Superior temporal gyrus (tissue), 1 donor: ENCODE measurements at regions not wholly inside any gene's neighbourhood (a gene's known extent, or its start where the extent isn't known, plus 50 kb on each side); places are given as distances from the start of the nearest gene placed in this dataset.
"Not testable (repeated sequence)": the region's sequence is repeated elsewhere in the genome, so short reads cannot be mapped to it uniquely, and the experiment has no call there.

ENCODE experiments used
- DNase-seq: peaks from one replicate; pipeline ENCODE4 v3.0.0-alpha.2; 2016; ENCODE audit errors: extremely low spot score

- DNase-seq, result no peak
Observed at GRCh38 chr1:212155219-212155618, 119.7 kb downstream of the DTL start.

- DNase-seq, result no peak
Observed at GRCh38 chr1:212157252-212157651, 121.7 kb downstream of the DTL start.

- DNase-seq, result no peak
Observed at GRCh38 chr1:212158912-212159796, 123.6 kb downstream of the DTL start.

GRCh38 chr1:212161231-212161781, 123.9 kb upstream of the PPP2R5A start:
- DNase-seq, result no peak

- DNase-seq, result no peak
Observed at GRCh38 chr1:212162635-212163034, 122.6 kb upstream of the PPP2R5A start.

- no peak for DNase-seq
Observed at GRCh38 chr1:212164095-212164872, 120.9 kb upstream of the PPP2R5A start.

- DNase-seq, result no peak
Observed at GRCh38 chr1:212166244-212166643, 119.0 kb upstream of the PPP2R5A start.

- no peak for DNase-seq
Observed at GRCh38 chr1:212166644-212167043, 118.6 kb upstream of the PPP2R5A start.

GRCh38 chr1:212167098-212167497, 118.1 kb upstream of the PPP2R5A start:
- no peak for DNase-seq

GRCh38 chr1:212173567-212173966, 111.6 kb upstream of the PPP2R5A start:
- no peak for DNase-seq

- not testable (repeated sequence) for DNase-seq
Observed at GRCh38 chr1:212174295-212174694, 110.9 kb upstream of the PPP2R5A start.

GRCh38 chr1:212177542-212177941, 107.7 kb upstream of the PPP2R5A start:
- DNase-seq, result no peak

GRCh38 chr1:212178851-212179250, 106.4 kb upstream of the PPP2R5A start:
- DNase-seq, result no peak

GRCh38 chr1:212179394-212180076, 105.7 kb upstream of the PPP2R5A start:
- DNase-seq, result no peak

GRCh38 chr1:212181015-212181882, 104.0 kb upstream of the PPP2R5A start:
- DNase-seq, result no peak

GRCh38 chr1:212182171-212182570, 103.0 kb upstream of the PPP2R5A start:
- DNase-seq, result no peak

- DNase-seq, result no peak
Observed at GRCh38 chr1:212182579-212182978, 102.6 kb upstream of the PPP2R5A start.

- DNase-seq, result no peak
Observed at GRCh38 chr1:212186427-212187207, 98.6 kb upstream of the PPP2R5A start.

GRCh38 chr1:212188599-212189351, 96.4 kb upstream of the PPP2R5A start:
- no peak for DNase-seq
